ENCODE measurements at regions not wholly inside any gene's neighbourhood (a gene's known extent, or its start where the extent isn't known, plus 50 kb on each side); places are given as distances from the start of the nearest gene placed in this dataset.

- no peak overlapping the region for H3K27ac ChIP-seq (ENCODE audit: low read depth, low read length)
- ChIA-PET CTCF (ENCODE audit: partially characterized antibody) (no interaction called here), POLR2A (ENCODE audit: partially characterized antibody) (no interaction called here)
- H3K36me3 Mint-ChIP-seq, result peaks cover 0 to 4% of the 10 kb centered on the region in 2 donors
- no peak overlapping the region for H3K4me3 ChIP-seq (ENCODE audit: low read length in 2 of 2)
- H3K27me3 ChIP-seq (ENCODE audit: insufficient read depth, low read length), result no peaks in the 10 kb centered on the region
- DNase-seq, result no peak
- H3K27ac Mint-ChIP-seq, result no peak overlapping the region
- H3K4me1 ChIP-seq (ENCODE audit: insufficient read depth, low read length), result no peaks in the 10 kb centered on the region
- no peaks in the 10 kb centered on the region for H3K27me3 Mint-ChIP-seq
- no peaks in the 10 kb centered on the region for H3K9me3 ChIP-seq (ENCODE audit: control insufficient read depth in 1 of 2, low read length in 2 of 2)
- H3K9me3 Mint-ChIP-seq, result peaks cover 0 to 20% (median 6%) of the 10 kb centered on the region in 8 donors
- no peaks in the 10 kb centered on the region for H3K4me1 Mint-ChIP-seq
- H3K4me3 Mint-ChIP-seq, result no peak overlapping the region
- no peaks in the 10 kb centered on the region for H3K36me3 ChIP-seq (ENCODE audit: insufficient read depth, low read length)
- intact Hi-C loops (cut with micrococcal nuclease), result no loop called here
Observed at GRCh38 chr1:187638733-187639434, 810.1 kb downstream of the PLA2G4A start.

- no peaks in the 10 kb centered on the region for H3K27me3 ChIP-seq (ENCODE audit: insufficient read depth, low read length)
- H3K27me3 Mint-ChIP-seq, result no peaks in the 10 kb centered on the region
- CTCF ChIA-PET (ENCODE audit: partially characterized antibody), result no interaction called here
Observed at GRCh38 chr1:187641015-187641414, 812.3 kb downstream of the PLA2G4A start.

GRCh38 chr1:187641463-187641862 is 812.7 kb downstream of the PLA2G4A start:
- no peaks in the 10 kb centered on the region for H3K27me3 Mint-ChIP-seq
- Histone ChIP-seq H3K27ac (ENCODE audit: low read depth, low read length) (no peak overlapping the region), H3K9me3 (ENCODE audit: control insufficient read depth in 1 of 2, low read length in 2 of 2) (no peaks in the 10 kb centered on the region), H3K36me3 (ENCODE audit: insufficient read depth, low read length) (no peaks in the 10 kb centered on the region), H3K27me3 (ENCODE audit: insufficient read depth, low read length) (no peaks in the 10 kb centered on the region), H3K4me3 (ENCODE audit: low read length in 2 of 2) (no peak overlapping the region), H3K4me1 (ENCODE audit: insufficient read depth, low read length) (no peaks in the 10 kb centered on the region)
- H3K4me1 Mint-ChIP-seq, result no peaks in the 10 kb centered on the region
- ChIA-PET POLR2A (ENCODE audit: partially characterized antibody) (no interaction called here), CTCF (ENCODE audit: partially characterized antibody) (no interaction called here)
- intact Hi-C loops (cut with micrococcal nuclease), result no loop called here
- peaks cover 0 to 13% (median under 1%) of the 10 kb centered on the region in 8 donors for H3K9me3 Mint-ChIP-seq
- no peak overlapping the region for H3K4me3 Mint-ChIP-seq
- DNase-seq, result no peak
- no peaks in the 10 kb centered on the region for H3K36me3 Mint-ChIP-seq
- no peak overlapping the region for H3K27ac Mint-ChIP-seq

More at GRCh38 chr1:187641015-187641414, 812.3 kb downstream of the PLA2G4A start:
- no peak overlapping the region for H3K27ac Mint-ChIP-seq
- no peaks in the 10 kb centered on the region for H3K4me1 Mint-ChIP-seq
- H3K9me3 ChIP-seq (ENCODE audit: control insufficient read depth in 1 of 2, low read length in 2 of 2), result no peaks in the 10 kb centered on the region
- H3K4me3 ChIP-seq (ENCODE audit: low read length in 2 of 2), result no peak overlapping the region
- H3K4me3 Mint-ChIP-seq, result no peak overlapping the region
- intact Hi-C loops (cut with micrococcal nuclease), result no loop called here
- H3K27ac ChIP-seq (ENCODE audit: low read depth, low read length), result no peak overlapping the region
- H3K9me3 Mint-ChIP-seq, result peaks cover 0 to 13% (median 2%) of the 10 kb centered on the region in 8 donors
- no peaks in the 10 kb centered on the region for H3K4me1 ChIP-seq (ENCODE audit: insufficient read depth, low read length)
- POLR2A ChIA-PET (ENCODE audit: partially characterized antibody), result no interaction called here
- no peaks in the 10 kb centered on the region for H3K36me3 Mint-ChIP-seq
- no peaks in the 10 kb centered on the region for H3K36me3 ChIP-seq (ENCODE audit: insufficient read depth, low read length)
- no peak for DNase-seq

GRCh38 chr1:187641907-187642306 is 813.2 kb downstream of the PLA2G4A start:
- Mint-ChIP-seq H3K27me3 (no peaks in the 10 kb centered on the region), H3K9me3 (peaks cover 0 to 11% (median 2%) of the 10 kb centered on the region in 8 donors), H3K4me1 (no peaks in the 10 kb centered on the region), H3K4me3 (no peak overlapping the region), H3K36me3 (no peaks in the 10 kb centered on the region), H3K27ac (no peak overlapping the region)
- H3K36me3 ChIP-seq (ENCODE audit: insufficient read depth, low read length), result no peaks in the 10 kb centered on the region
- no peaks in the 10 kb centered on the region for H3K4me1 ChIP-seq (ENCODE audit: insufficient read depth, low read length)
- no peak overlapping the region for H3K4me3 ChIP-seq (ENCODE audit: low read length in 2 of 2)
- POLR2A ChIA-PET (ENCODE audit: partially characterized antibody), result no interaction called here
- no peak overlapping the region for H3K27ac ChIP-seq (ENCODE audit: low read depth, low read length)
- DNase-seq, result no peak
- H3K27me3 ChIP-seq (ENCODE audit: insufficient read depth, low read length), result no peaks in the 10 kb centered on the region
- CTCF ChIA-PET (ENCODE audit: partially characterized antibody), result no interaction called here
- intact Hi-C loops (cut with micrococcal nuclease), result no loop called here
- no peaks in the 10 kb centered on the region for H3K9me3 ChIP-seq (ENCODE audit: control insufficient read depth in 1 of 2, low read length in 2 of 2)

GRCh38 chr1:187645651-187646050 is 816.9 kb downstream of the PLA2G4A start:
- Histone ChIP-seq H3K27me3 (ENCODE audit: insufficient read depth, low read length) (no peaks in the 10 kb centered on the region), H3K4me1 (ENCODE audit: insufficient read depth, low read length) (no peaks in the 10 kb centered on the region), H3K4me3 (ENCODE audit: low read length in 2 of 2) (no peak overlapping the region), H3K36me3 (ENCODE audit: insufficient read depth, low read length) (no peaks in the 10 kb centered on the region), H3K9me3 (ENCODE audit: control insufficient read depth in 1 of 2, low read length in 2 of 2) (no peaks in the 10 kb centered on the region), H3K27ac (ENCODE audit: low read depth, low read length) (no peak overlapping the region)
- Mint-ChIP-seq H3K4me1 (no peaks in the 10 kb centered on the region), H3K27ac (no peak overlapping the region), H3K36me3 (no peaks in the 10 kb centered on the region), H3K4me3 (no peak overlapping the region), H3K27me3 (no peaks in the 10 kb centered on the region), H3K9me3 (peaks cover 0 to 6% (median 0%) of the 10 kb centered on the region in 8 donors)
- CTCF ChIA-PET (ENCODE audit: partially characterized antibody), result no interaction called here
- POLR2A ChIA-PET (ENCODE audit: partially characterized antibody), result no interaction called here
- intact Hi-C loops (cut with micrococcal nuclease), result no loop called here
- DNase-seq, result no peak

- intact Hi-C loops (cut with micrococcal nuclease), result no loop called here
- Histone ChIP-seq H3K36me3 (ENCODE audit: insufficient read depth, low read length) (no peaks in the 10 kb centered on the region), H3K4me1 (ENCODE audit: insufficient read depth, low read length) (no peaks in the 10 kb centered on the region), H3K4me3 (ENCODE audit: low read length in 2 of 2) (no peak overlapping the region), H3K27ac (ENCODE audit: low read depth, low read length) (no peak overlapping the region), H3K9me3 (ENCODE audit: control insufficient read depth in 1 of 2, low read length in 2 of 2) (no peaks in the 10 kb centered on the region), H3K27me3 (ENCODE audit: insufficient read depth, low read length) (no peaks in the 10 kb centered on the region)
- no peaks in the 10 kb centered on the region for H3K27me3 Mint-ChIP-seq
- H3K36me3 Mint-ChIP-seq, result no peaks in the 10 kb centered on the region
- ChIA-PET POLR2A (ENCODE audit: partially characterized antibody) (no interaction called here), CTCF (ENCODE audit: partially characterized antibody) (interaction anchor here (1.1 kb wide), 1 partner anchor 9 kb away, joined by 3 read pairs; no protein-coding TSS in a partner anchor)
- H3K4me3 Mint-ChIP-seq, result no peak overlapping the region
- no peak for DNase-seq
- H3K27ac Mint-ChIP-seq, result no peak overlapping the region
- peaks cover 0 to 6% (median 0%) of the 10 kb centered on the region in 8 donors for H3K9me3 Mint-ChIP-seq
- no peaks in the 10 kb centered on the region for H3K4me1 Mint-ChIP-seq
Observed at GRCh38 chr1:187646536-187647107, 817.9 kb downstream of the PLA2G4A start.

GRCh38 chr1:187648091-187648490 is 819.3 kb downstream of the PLA2G4A start:
- POLR2A ChIA-PET (ENCODE audit: partially characterized antibody), result no interaction called here
- Histone ChIP-seq H3K4me1 (ENCODE audit: insufficient read depth, low read length) (no peaks in the 10 kb centered on the region), H3K36me3 (ENCODE audit: insufficient read depth, low read length) (no peaks in the 10 kb centered on the region), H3K27me3 (ENCODE audit: insufficient read depth, low read length) (no peaks in the 10 kb centered on the region), H3K27ac (ENCODE audit: low read depth, low read length) (no peak overlapping the region), H3K9me3 (ENCODE audit: control insufficient read depth in 1 of 2, low read length in 2 of 2) (no peaks in the 10 kb centered on the region), H3K4me3 (ENCODE audit: low read length in 2 of 2) (no peak overlapping the region)
- Mint-ChIP-seq H3K9me3 (peaks cover 0 to 6% (median 0%) of the 10 kb centered on the region in 8 donors), H3K4me1 (no peaks in the 10 kb centered on the region), H3K27ac (no peak overlapping the region), H3K4me3 (no peak overlapping the region), H3K27me3 (no peaks in the 10 kb centered on the region), H3K36me3 (no peaks in the 10 kb centered on the region)
- CTCF ChIA-PET (ENCODE audit: partially characterized antibody), result no interaction called here
- no peak for DNase-seq
- intact Hi-C loops (cut with micrococcal nuclease), result no loop called here
